HG02759 (cell line): ENCODE measurements at regions not wholly inside any gene's neighbourhood (a gene's known extent, or its start where the extent isn't known, plus 50 kb on each side); places are given as distances from the start of the nearest gene placed in this dataset.
A peak's percentile ranks its signal among the peaks of the same experiment; 100 is the strongest.
"Not testable (repeated sequence)": the region's sequence is repeated elsewhere in the genome, so short reads cannot be mapped to it uniquely, and the experiment has no call there.

ENCODE experiments used
- ATAC-seq: cut with Tn5 transposase; IDR thresholded peaks from one replicate; pipeline ENCODE4 v1.9.1; 2021; ENCODE audit warnings: mild to moderate bottlenecking, moderate library complexity; ENCODE audit not compliant: unreplicated experiment

DNA sequence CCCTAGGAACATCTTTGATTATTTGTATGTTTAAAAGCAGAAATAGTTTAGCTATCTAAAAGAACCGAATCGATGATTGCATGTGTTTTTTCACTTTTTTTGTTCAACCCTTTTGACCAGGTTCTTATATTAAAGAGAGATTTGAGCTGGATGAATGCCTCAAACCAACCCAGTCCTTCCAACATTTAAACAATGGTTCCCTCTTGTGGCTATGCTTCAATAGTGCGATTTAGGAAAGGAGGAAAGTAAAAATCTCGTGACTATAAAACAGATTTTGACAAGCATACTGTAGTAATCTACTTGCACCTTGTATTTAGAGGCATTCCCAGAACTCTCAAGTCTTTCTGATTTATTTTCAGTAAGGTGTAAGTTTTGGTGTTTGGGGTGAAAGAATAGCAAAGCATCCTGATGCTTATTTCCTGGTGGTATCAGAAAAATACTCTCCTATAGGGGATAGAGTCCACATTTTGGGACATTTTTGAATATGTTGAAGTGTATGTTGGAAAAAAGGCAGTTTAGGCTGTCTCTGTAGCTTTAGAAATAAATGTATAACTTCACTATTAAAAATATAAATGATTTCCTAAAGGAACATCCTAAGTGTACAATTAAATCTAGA, 159.6 kb upstream of the KCNH8 start:
- ATAC-seq: no peak

DNA sequence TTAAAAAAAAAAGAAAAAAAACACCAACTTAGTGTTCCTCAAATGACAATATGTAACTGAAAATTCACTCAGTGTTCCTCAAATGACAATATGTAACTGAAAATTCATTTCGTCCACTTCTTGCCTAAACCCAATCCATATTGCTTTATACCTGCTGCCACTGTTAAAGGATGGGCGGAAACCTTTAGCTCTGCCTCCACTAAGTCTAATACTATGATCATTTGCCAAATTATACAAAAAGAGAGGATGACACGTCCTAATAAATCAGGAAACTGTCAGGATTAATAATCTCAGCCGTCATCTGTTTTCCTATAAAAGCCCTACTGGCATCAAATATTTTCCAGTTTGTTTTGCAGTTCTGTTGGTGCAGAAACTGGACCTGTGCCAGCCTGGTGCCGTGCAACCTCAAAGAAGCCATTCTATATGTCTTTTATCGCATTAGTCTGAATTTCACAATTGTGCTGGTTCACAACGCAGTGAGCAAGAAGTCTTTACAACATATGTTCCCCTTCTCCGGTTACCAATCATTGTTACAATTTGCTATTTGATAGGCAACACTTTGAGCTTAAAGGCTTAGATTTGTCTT, 160.4 kb upstream of the KCNH8 start:
- ATAC-seq: no peak

DNA sequence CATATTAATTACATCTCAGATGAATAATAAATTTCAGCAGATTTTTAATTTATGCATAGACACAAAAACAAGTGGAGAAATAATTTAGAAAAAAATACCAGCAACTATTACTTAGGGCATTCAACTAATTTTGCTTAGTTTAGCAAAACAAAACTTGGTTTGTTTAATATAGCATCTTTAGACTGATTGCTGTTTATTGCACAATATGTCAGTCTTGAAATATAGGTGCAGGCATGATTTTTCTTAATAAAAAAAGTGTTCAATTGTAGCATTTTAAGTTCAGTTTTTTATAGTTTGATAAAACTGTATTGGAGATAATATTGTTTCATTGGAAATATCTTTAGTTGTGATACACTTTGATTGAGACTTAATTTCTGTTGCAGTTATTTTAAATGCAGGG, 161.2 kb upstream of the KCNH8 start:
- no peak for ATAC-seq

DNA sequence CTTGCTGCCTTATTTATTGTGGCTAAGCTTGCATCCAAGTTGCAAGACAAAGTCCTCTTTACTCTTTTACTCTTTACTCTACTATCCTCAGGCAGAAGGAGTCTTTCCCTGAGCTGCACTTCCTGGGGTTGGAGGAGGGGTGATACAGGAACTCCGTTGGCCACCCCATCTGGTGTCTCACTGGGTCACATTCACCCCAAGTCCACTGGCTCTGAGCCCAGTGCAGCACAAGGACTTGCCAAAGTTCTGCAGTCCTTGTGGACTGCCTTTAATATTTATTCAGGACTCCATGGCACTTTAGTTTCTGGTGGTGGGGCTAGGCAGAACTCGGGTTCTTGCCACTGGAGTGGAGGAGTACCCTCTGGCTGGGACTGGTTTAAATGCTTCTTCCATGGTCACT, 165.4 kb upstream of the KCNH8 start:
- no peak for ATAC-seq

DNA sequence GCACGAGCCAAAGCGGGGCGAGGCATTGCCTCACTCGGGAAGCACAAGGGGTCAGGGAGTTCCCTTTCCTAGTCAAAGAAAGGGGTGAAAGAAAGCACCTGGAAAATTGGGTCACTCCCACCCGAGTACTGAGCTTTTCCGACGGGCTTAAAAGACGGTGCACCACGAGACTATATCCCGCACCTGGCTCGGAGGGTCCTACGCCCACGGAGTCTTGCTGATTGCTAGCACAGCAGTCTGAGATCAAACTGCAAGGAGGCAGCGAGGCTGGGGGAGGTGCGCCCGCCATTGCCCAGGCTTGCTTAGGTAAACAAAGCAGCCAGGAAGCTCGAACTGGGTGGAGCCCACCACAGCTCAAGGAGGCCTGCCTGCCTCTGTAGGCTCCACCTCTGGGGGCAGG, 172.2 kb upstream of the KCNH8 start:
- ATAC-seq: not testable (repeated sequence)

DNA sequence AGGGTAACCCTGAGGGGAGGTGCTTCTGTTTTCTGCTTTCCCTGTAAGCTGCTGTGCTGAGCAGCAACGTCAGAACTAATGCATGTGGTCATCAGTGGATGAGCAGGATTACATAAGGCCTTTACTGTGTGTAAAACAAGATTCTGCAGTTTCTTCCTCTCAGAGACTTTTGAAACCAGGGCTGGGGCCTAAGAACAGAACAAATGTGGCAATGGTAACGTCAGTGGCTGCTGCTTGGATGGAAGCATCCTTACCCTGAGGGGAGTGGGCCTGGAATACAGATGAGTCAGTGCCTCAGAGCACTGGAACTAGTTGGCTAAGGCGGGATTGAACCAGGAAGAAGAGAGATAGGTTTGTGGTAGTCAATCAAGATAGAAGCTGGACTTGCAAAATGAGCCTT, 180.2 kb upstream of the KCNH8 start:
- ATAC-seq: no peak

DNA sequence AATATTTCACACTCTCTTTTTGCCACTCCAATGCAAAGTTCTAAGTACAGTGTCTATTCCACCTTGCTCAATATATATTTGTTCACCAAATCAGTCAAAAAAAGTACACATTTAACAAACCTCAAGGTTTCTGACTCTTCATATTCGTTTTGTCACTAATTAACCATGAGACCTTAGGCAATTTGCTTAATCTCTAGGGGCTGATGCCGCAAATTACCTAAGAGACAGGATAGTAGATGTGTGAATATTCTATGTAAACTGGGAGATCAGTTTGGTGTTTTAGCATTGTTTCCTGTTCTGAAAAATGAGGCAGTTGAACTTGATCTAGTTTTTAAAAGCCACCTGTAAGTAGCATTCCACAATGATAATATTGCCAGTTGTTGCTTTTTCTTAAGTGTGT, 182.5 kb upstream of the KCNH8 start:
- ATAC-seq: no peak

DNA sequence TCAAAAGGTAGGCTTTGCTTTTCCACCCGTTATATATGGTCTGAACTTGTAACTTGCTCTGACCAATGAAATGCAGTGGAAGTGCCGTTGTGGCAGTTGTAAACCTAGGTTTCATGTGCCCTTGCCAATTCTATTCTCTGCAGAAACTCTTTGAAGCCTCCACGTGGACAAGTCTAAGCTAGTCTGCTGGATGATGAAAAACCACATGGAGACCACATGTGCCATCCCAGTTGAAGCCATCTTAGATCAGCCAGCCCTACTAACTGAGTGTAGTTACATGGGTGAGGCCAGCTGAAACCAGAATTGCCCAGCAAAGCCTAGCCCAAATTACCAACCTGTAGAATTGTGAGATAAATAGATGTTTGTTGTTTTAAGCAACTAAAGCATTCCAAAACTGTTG, 183.7 kb upstream of the KCNH8 start:
- no peak for ATAC-seq

DNA sequence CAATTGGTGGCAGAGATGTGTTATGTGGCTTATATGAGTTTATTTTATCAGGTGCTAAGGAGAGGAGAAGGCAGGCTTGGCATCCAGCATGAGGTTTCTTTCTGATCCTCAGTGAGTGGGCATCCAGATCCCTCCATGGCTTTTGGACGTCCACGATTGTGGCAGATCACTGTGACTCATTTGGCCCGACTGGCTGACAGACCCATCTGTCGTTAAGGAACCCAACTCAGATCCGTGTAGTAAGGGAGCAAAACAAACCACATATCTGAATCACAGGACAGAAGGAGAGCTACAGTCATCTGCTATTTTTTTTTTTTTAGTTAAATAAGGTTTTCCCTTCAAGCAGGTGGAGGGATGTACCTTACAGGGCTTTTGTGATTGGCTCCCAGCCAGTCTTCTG, 197.0 kb upstream of the KCNH8 start:
- no peak for ATAC-seq

DNA sequence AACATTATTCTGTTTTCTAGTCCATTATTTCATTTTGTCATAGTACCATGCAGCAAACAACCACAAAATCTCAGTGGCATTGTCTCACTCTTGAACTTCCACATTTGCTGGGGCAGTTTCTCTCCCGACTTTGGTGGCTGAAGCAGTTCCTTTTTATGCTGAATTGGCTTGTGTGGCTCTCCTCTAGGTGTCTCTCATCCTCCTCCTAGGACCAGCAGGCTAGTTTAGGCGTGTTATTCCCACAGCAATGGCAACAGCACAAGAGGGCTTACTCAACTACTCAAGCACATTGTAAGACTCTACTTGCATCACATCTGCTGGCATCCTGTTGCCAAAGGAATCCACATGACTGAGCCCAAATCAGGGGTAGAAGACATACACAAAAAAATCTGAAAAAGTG, 201.8 kb upstream of the KCNH8 start:
- ATAC-seq: no peak

DNA sequence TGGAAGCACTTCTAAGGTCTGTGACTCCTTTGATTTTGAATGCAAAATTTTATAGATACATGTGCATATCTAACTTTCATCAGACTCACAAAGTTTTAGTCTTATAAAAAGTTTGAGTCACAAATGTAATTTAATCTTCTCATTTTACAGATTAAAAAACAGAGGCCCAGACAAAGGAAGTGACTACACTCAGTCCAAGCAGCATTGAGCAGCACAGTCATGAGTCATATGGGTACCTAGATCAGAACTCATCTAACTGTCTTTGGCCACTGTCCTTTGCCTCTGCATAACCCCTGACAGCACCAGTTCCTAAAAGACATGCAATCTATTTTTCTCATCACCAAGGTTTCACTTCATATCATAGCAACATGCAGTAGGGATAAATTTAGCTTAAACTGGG, 210.7 kb upstream of the KCNH8 start:
- peak; percentile 71 for ATAC-seq

DNA sequence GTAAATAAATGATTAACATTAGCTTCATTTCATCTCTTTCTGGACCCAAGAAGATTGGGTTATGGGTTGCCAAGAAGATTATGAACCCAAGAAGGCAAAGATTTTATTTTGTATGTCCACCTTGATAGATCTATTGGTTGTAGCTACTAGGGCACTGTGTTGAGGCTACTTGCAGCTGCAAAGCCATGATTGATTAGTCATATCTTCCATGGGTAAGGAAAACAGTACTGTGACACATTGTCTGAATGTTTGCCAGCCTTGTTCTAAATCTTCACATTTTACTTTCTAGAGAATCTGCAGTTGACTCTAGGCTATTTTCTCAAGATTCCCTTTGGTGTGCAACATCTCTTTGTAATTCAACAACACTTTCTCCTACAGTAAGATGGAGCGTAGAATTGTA, 229.2 kb upstream of the KCNH8 start:
- ATAC-seq: no peak

DNA sequence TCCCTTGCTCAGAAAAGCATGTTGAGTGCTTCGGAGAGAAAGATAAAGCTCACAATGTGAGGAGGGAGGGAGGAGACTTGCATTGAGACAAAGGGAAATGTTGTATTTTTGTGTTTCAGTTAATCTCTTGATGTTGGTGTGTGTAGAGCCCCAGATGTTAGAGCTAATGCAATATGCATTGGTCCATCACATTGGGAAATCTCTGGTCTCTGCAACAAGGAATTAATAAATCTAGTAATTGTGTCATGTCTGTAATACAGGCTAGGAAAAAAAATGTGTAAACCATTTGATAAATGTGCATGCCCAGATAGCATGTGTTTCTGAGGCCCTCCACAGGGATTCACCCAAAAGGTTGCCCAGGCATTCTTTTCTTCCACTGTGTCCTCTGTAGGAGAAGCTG, 230.4 kb upstream of the KCNH8 start:
- no peak for ATAC-seq

DNA sequence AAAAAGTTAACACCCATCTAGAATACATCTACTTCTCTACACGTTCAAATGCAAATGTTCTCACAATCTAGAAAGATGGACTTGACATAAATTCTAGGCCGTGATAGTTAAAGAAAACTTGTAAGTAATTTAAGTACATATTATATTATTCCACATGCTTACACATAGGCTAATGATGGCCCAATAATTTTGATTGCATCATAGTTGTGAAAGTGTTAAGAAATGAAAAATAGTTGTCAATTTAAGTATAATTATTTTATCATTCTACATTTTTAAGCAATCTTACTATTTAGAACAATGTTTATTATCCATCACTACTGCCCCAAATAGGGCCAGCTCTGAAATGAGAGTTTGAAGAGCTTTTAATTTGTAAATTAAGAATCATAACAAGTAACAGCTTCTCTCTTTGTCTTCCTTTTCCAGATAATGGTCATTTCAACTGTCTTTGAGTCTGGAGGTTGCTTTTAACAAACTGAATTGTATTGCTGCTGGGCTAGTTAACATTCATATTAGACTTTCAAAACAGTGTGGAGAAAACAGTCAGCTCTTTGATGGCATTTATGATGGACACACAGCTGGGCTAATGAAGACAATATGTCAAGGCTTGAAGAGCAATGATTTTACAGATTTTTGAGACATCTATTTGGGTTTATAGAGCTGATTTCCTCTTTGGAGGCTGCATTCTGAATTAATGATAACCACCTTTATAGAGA, 246.1 kb upstream of the KCNH8 start:
- no peak for ATAC-seq

DNA sequence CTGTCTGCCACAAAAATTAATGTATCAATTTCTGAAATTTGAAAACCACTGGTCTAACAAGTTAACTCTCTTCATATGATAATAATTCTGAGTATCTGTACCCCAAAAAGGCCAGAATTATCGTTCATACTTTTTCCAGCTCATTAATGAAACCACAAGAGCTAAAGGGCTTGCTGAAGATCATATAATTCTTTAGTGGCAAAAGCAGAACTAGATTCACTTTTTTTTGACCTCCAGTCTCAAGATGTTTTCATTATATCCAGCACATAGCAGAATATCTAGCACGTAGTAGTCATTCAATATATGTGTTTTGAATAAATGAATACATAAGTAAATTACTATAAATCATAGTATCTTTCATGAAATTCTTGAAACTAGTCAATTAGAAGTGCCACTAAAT, 246.7 kb upstream of the KCNH8 start:
- no peak for ATAC-seq

DNA sequence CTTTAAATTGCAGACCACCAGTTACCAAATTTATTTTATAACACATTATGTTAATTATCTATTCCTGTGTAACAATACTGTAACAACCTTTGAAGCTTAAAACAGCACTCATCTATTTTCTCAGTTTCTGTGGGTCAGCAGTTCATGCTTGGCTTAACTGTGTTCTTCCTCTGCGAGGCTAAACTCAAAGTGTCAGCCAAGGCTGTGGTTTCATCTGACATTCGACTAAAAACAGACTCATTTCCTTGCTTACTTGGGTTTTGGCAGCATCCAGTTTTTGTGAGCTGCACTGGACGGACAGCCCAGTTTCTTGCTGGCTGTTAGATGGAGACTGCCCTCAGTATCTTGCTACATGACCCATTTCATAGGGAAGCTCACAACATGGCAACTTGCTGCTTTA, 247.3 kb upstream of the KCNH8 start:
- ATAC-seq: peak; percentile 86

DNA sequence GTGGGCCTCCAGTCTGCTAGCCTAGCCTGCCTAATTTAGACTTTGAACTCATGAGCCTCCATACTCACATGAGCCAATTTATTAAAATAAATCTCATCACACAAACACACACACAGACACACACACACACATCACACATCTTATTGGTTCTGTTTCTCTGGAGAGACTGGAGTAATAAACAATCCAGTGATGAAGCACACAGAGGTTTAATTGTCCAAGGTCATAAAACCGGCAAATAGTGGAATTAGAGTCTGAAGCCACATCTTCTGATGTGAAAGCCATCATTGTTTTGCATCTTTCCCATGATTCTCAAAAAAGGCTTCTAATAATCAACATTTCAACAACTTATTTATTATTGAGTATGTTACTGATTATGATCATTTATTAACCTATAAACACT, 249.4 kb upstream of the KCNH8 start:
- ATAC-seq: no peak

DNA sequence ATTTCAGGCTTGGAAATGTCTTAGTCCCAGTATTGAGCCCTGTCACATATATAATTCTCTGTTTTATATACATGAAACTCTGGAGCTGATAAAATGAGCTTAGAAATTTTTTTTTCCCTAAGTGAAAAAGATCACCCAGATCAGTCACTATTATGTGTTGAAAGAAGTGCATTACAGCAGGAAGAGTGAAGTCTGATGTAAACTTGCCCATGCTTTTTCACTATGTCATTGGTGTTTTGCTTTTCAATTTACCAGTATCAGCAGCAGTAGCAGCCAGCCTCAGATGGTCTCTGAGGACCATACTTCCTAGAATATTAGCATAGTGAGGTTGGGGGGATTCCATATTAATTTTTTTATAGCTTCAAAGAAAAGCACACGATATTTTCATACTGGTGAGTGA, 255.6 kb upstream of the KCNH8 start:
- no peak for ATAC-seq

DNA sequence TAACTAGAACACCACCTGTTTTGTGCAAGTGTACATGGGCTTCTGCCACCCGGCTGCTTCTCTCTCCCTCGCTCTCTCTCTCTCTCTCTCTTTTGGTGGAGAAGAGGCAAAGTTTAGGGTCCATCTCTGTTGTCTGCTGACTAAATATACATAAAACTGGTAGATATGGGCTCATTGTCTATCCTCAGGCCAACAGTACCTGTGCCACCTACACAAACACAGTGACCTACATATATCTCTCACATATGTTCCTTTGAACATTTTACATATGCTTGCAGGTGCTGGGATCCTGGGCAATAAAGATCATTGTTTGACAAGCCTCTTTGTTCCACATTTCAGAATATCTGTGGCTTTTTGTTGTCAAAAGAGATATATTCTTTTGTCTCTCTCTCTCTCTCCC, 256.3 kb upstream of the KCNH8 start:
- no peak for ATAC-seq

DNA sequence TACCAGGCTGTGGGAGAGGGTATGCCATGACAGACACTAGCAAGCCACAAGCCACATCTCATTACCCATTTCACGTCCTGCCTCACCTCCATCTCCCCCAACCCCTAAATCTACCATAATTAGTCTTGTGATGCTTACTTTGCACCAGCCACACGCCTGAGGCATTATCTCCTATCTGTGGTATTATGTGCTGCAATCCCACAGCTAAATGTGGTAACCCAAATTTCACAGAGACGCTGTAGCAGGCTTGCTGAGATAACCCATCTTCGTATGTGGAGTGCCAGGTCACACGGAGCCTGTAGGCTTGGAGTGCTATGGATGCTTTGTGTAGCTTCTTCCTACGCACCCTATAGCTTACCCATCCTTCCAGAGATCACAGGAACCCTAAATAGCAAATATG, 256.7 kb upstream of the KCNH8 start:
- no peak for ATAC-seq

DNA sequence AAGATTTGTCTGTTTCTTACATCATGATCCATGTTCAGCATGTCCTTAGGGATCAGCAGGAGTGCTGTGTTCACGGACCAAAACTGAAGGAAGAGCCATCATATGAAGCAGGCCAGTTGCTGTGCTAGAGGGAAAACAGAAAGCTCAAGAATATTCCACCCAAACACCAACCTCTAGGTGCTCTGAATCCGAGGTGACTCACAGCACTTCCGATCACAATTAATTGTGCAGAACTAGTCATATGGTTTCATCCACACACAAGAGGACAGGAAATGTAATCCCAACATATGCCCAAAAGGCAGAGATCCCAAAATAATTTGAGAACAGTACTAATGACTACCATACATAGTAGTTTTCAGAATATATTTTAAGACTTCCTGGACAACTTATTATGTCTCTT, 257.9 kb upstream of the KCNH8 start:
- no peak for ATAC-seq

DNA sequence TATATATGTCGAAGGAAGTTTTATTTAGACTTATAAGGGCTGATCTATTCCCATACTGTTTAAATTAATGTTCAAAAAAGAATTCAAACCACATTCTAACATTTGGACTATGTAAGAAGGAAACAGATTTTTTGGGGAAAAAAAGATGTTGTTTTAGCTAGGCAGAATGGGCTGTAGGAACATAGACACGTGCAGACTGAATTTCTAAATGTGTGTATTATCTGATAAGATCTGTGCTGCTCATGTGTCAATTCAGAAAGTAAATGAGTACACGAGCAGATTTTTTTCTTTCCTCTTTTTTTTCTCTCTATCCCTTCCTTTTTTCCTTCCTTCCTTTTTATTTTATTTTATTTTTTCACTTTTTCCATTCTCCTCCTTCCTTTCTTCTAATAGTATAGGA, 259.5 kb upstream of the KCNH8 start:
- ATAC-seq: no peak

DNA sequence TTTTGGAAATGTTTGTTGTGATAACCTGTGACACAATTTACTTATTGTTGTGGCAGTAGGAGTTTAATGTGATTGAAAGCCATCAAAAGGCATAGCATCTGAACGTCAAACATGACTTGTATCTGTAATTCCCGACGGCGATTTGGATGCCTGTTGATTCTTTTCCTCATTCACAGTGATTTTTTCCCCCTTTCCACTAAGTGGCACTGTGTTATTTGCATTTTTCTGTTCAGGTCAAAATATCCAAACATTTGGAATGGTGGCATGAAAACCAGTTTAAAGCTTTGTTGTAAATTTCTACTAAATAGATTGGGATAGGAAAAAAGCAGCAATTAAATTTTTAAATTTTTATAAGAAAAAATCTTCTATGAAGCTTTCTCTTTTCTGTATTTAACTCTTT, 259.9 kb upstream of the KCNH8 start:
- ATAC-seq: no peak
